K562 (cell line): ENCODE measurements at regions not wholly inside any gene's neighbourhood (a gene's known extent, or its start where the extent isn't known, plus 50 kb on each side); places are given as distances from the start of the nearest gene placed in this dataset.

Experiments
- ATAC-seq: fragments of 200-7000 bp; cut with Tn5 transposase; 3 replicates; pipeline ENCODE4 v1.9.1; 2020; ENCODE audit warnings: moderate library complexity
- BruUV-seq: library from RNA; stranded (reverse); fragments of 400-500 nt; replicated peaks from 2 replicates; lab custom pipeline; 2021; lab: Mats Ljungman, UMichigan
- CTCF ChIA-PET: fragments of 300-600 bp; formaldehyde crosslinking; extraction: SDS; loops from one replicate; lab custom pipeline; 2021; ENCODE audit warnings: low intra/inter-chr PET ratio; lab: Yijun Ruan, JAX
- POLR2A ChIA-PET: fragments of 300-600, 350-650 bp; sonication (Branson Sonifier 250); formaldehyde crosslinking; extraction: SDS; loops from one replicate; lab custom pipeline; 2021; ENCODE audit warnings: antibody characterized with exemption, inconsistent platforms; lab: Yijun Ruan, JAX
- DNase-seq, 4 experiments: peaks; one replicate each; pipeline versions ENCODE4 v3.0.0 to v3.0.0-alpha.2; 2011 to 2018; ENCODE audit warnings: low spot score in 3 of 4, mixed read lengths in 3 of 4; ENCODE audit errors: extremely low read depth in 1 of 4
- FAIRE-seq: peaks from 2 replicates; lab custom pipeline; 2011; peaks lifted over from hg19 to GRCh38; lab: Jason Lieb, UNC
- H2AFZ ChIP-seq: 2 replicates; pipeline ENCODE4 v1.6.0; 2011; ENCODE audit warnings: low read depth, low read length, control low read depth, inconsistent platforms
- H3K27ac ChIP-seq: fragments of 200-600 bp; 3 replicates; pipeline ENCODE4 v1.8.0; 2011; ENCODE audit warnings: low read depth, mild to moderate bottlenecking, control low read depth, inconsistent platforms, low read length, moderate library complexity, mixed read lengths; ENCODE audit errors: extremely low read depth
- H3K27me3 ChIP-seq, 2 experiments: fragments of 300-600 bp in 1 of 2; 2 replicates in 1 of 2; 3 replicates in 1 of 2; pipeline versions ENCODE4 v1.6.0 to v1.8.0; 2011; ENCODE audit warnings: inconsistent platforms in 2 of 2, low read length in 2 of 2, mild to moderate bottlenecking in 1 of 2, mixed read lengths in 1 of 2, moderate library complexity in 1 of 2; ENCODE audit not compliant: control insufficient read depth in 2 of 2, insufficient read depth in 2 of 2
- H3K36me3 ChIP-seq: fragments of 300-600 bp; 3 replicates; pipeline ENCODE4 v1.8.0; 2011; ENCODE audit warnings: mild to moderate bottlenecking, low read length, inconsistent platforms; ENCODE audit not compliant: control insufficient read depth, insufficient read depth
- H3K4me1 ChIP-seq, 2 experiments: fragments of 200-600 bp in 1 of 2; replicated peaks in 1 of 2; 2 replicates in 1 of 2; 3 replicates in 1 of 2; pipeline versions ENCODE4 v1.5.1 to v1.8.0; 2011; ENCODE audit warnings: inconsistent platforms in 2 of 2, low read length in 2 of 2, mild to moderate bottlenecking in 1 of 2, mixed read lengths in 1 of 2, moderate library complexity in 1 of 2; ENCODE audit not compliant: control insufficient read depth in 2 of 2, insufficient read depth in 2 of 2
- H3K4me2 ChIP-seq: 2 replicates; pipeline ENCODE4 v1.6.1; 2011; ENCODE audit warnings: low read length, control low read depth, inconsistent platforms, mixed read lengths; ENCODE audit not compliant: insufficient read depth
- H3K4me3 ChIP-seq: fragments of 200-600 bp; sonication (generic), shearing (Covaris generic); 2 replicates; pipeline ENCODE4 v1.5.1; 2016; ENCODE audit warnings: control low read depth, inconsistent platforms
- H3K79me2 ChIP-seq: fragments of 200-600 bp; 3 replicates; pipeline ENCODE4 v1.8.0; 2011; ENCODE audit warnings: low read length, inconsistent platforms; ENCODE audit not compliant: control insufficient read depth, insufficient read depth
- H3K9ac ChIP-seq, 2 experiments: 2 replicates each; pipeline versions ENCODE4 v1.6.0 to v1.6.1; 2011; ENCODE audit warnings: low read depth in 2 of 2, low read length in 2 of 2, control low read depth in 1 of 2, inconsistent platforms in 1 of 2, mild to moderate bottlenecking in 1 of 2, mixed read lengths in 1 of 2; ENCODE audit not compliant: insufficient read depth in 1 of 2
- H3K9me1 ChIP-seq: one replicate; pipeline ENCODE4 v1.6.0; 2011; ENCODE audit warnings: inconsistent platforms, mild to moderate bottlenecking, low read length, moderate library complexity; ENCODE audit not compliant: control insufficient read depth, insufficient read depth
- H3K9me3 ChIP-seq: replicated peaks from 2 replicates; pipeline ENCODE4 v1.5.1; 2011; ENCODE audit warnings: low read depth, low read length, inconsistent platforms; ENCODE audit not compliant: control insufficient read depth, insufficient read depth
- H4K20me1 ChIP-seq: replicated peaks from 2 replicates; pipeline ENCODE4 v1.6.1; 2011; ENCODE audit warnings: low read length, inconsistent platforms, mixed read lengths; ENCODE audit not compliant: control insufficient read depth, insufficient read depth
- HLTF ChIP-seq: fragments of 450-650 bp; IDR thresholded peaks from 2 replicates; pipeline ENCODE4 v1.6.1; 2016
- REST ChIP-seq, 2 experiments: fragments of 450-650 bp; formaldehyde crosslinking in 1 of 2; IDR thresholded peaks; 2 replicates each; pipeline versions ENCODE4 v1.4.0 to v1.6.1; 2014 to 2020; ENCODE audit warnings: mild to moderate bottlenecking in 2 of 2, borderline replicate concordance in 1 of 2, low read depth in 1 of 2
- THRA ChIP-seq: fragments of 450-650 bp; IDR thresholded peaks from 2 replicates; pipeline ENCODE4 v1.6.1; 2017; ENCODE audit warnings: mild to moderate bottlenecking, moderate library complexity
- ZNF347 ChIP-seq: fragments of 450-650 bp; formaldehyde crosslinking; IDR thresholded peaks from 2 replicates; pipeline ENCODE4 v1.4.0; 2020; ENCODE audit warnings: low read depth, mild to moderate bottlenecking, moderate library complexity
- WGBS: fragments of 100-300 bp; shearing (Covaris generic); methylation state at CpG from one replicate; pipeline ENCODE4 v1.1.6; 2016; ENCODE audit warnings: low coverage, mixed read lengths; ENCODE audit not compliant: insufficient coverage; ENCODE audit errors: missing lambda C conversion rate; 5-methylcytosine and 5-hydroxymethylcytosine counted together
- in situ Hi-C: fragments of 300-500 bp; cut with MboI; formaldehyde crosslinking; loops from 4 replicates; pipeline ENCODE4 v1.15.0; 2018; ENCODE audit warnings: inconsistent platforms, mixed read lengths
- intact Hi-C: fragments of 100-400 bp; cut with micrococcal nuclease; formaldehyde crosslinking; loops from 2 replicates; pipeline ENCODE4 v1.14.2; 2022

- TF ChIP-seq ZNF347 (CRISPR knock-in tag): no peak
- TF ChIP-seq REST (IDR thresholded peaks at IDR 0.05; ENCODE audit: borderline replicate concordance): no peak
- TF ChIP-seq REST (CRISPR knock-in tag; IDR thresholded peaks at IDR 0.05; ENCODE audit: low read depth): no peak
- no peak for TF ChIP-seq HLTF
These were observed 146.0 kb upstream of the ZWINT start (continued) for GRCh38 chr10:56507033-56507432.

- in situ Hi-C loops (no loop called here), intact Hi-C loops (no loop called here)
- no TSS peak for BruUV-seq
- Histone ChIP-seq H3K27ac (no peak overlapping the region), H2AFZ (no peak overlapping the region), H3K4me2 (no peak overlapping the region), H3K36me3 (no peaks in the 10 kb centered on the region), H3K9me3 (no peaks in the 10 kb centered on the region), H3K9me1 (no peaks in the 10 kb centered on the region), H3K4me1 (no peaks in the 10 kb centered on the region), H4K20me1 (no peaks in the 10 kb centered on the region), H3K79me2 (no peaks in the 10 kb centered on the region), H3K9ac (no peak overlapping the region), H3K4me3 (no peak overlapping the region), H3K27me3 (no peaks in the 10 kb centered on the region)
- ChIA-PET CTCF (no interaction called here), POLR2A (no interaction called here)
- WGBS: 2% methylated on average over 3 of the region's 3 CpGs
- DNase-seq (no peak), FAIRE-seq (no peak), ATAC-seq (no peak)
- no peak for TF ChIP-seq THRA
These were observed 144.5 kb upstream of the ZWINT start for GRCh38 chr10:56505555-56505954.
